Thyroid gland (tissue), 4 donors: ENCODE measurements at regions not wholly inside any gene's neighbourhood (a gene's known extent, or its start where the extent isn't known, plus 50 kb on each side); places are given as distances from the start of the nearest gene placed in this dataset.

ENCODE experiments used
- CTCF ChIP-seq, 6 experiments: fragments of 200-600 bp in 3 of 6; fragments of 450-650 bp in 3 of 6; sonication (generic) in 3 of 6; IDR thresholded peaks; one replicate each; pipeline ENCODE4 v1.5.1; 2016 to 2019; ENCODE audit warnings: antibody characterized with exemption in 6 of 6, mild to moderate bottlenecking in 2 of 6, inconsistent platforms in 1 of 6, moderate library complexity in 1 of 6
- POLR2A ChIP-seq, 2 donors: fragments of 450-650 bp; IDR thresholded peaks; one replicate each; pipeline ENCODE4 v1.6.1; 2017; ENCODE audit warnings: antibody characterized with exemption in 2 of 2, mild to moderate bottlenecking in 2 of 2, moderate library complexity in 1 of 2

- no peak for TF ChIP-seq CTCF (IDR thresholded peaks at IDR 0.05)
- TF ChIP-seq POLR2A (IDR thresholded peaks at IDR 0.05), result no peak
Measured at GRCh38 chr16:54538276-54538675, 251.7 kb upstream of the IRX3 start.
